Activated CD4-positive, alpha-beta T cell treated with anti-CD3 and anti-CD28 coated beads for 4 hours (primary cell): ENCODE measurements at regions not wholly inside any gene's neighbourhood (a gene's known extent, or its start where the extent isn't known, plus 50 kb on each side); places are given as distances from the start of the nearest gene placed in this dataset.

Experiments
- DNase-seq, 2 donors: peaks; one replicate each; pipeline ENCODE4 v3.0.0-alpha.2; 2020

GRCh38 chr4:130092187-130093015, 996.4 kb downstream of the C4orf33 start:
- DNase-seq: no peak

GRCh38 chr4:130099105-130099504, 1003.2 kb downstream of the C4orf33 start:
- DNase-seq: no peak

- DNase-seq: no peak
Measured at GRCh38 chr4:130110189-130110588, 1014.2 kb downstream of the C4orf33 start.

- no peak for DNase-seq
Measured at GRCh38 chr4:130110770-130111169, 1014.8 kb downstream of the C4orf33 start.

- no peak for DNase-seq
Measured at GRCh38 chr4:130124066-130124465, 1028.1 kb downstream of the C4orf33 start.

- DNase-seq: no peak
Measured at GRCh38 chr4:130125467-130125866, 1029.5 kb downstream of the C4orf33 start.

- no peak for DNase-seq
Measured at GRCh38 chr4:130127297-130127696, 1031.3 kb downstream of the C4orf33 start.

- no peak for DNase-seq
Measured at GRCh38 chr4:130131536-130131935, 1035.6 kb downstream of the C4orf33 start.

GRCh38 chr4:130141651-130142050, 1045.7 kb downstream of the C4orf33 start:
- no peak for DNase-seq

- no peak for DNase-seq
Measured at GRCh38 chr4:130143656-130144055, 1047.7 kb downstream of the C4orf33 start.

- no peak for DNase-seq
Measured at GRCh38 chr4:130146773-130147172, 1050.8 kb downstream of the C4orf33 start.

- no peak for DNase-seq
Measured at GRCh38 chr4:130147641-130148040, 1051.7 kb downstream of the C4orf33 start.

GRCh38 chr4:130154901-130155300, 1058.9 kb downstream of the C4orf33 start:
- DNase-seq: no peak

- DNase-seq: no peak
Measured at GRCh38 chr4:130163701-130164100, 1067.7 kb downstream of the C4orf33 start.

GRCh38 chr4:130165381-130165780, 1069.4 kb downstream of the C4orf33 start:
- DNase-seq: no peak

GRCh38 chr4:130172156-130172555, 1076.2 kb downstream of the C4orf33 start:
- no peak for DNase-seq

GRCh38 chr4:130178106-130178505, 1082.2 kb downstream of the C4orf33 start:
- no peak for DNase-seq

GRCh38 chr4:130183096-130183495, 1087.1 kb downstream of the C4orf33 start:
- DNase-seq: no peak

- DNase-seq: no peak
Measured at GRCh38 chr4:130183766-130184165, 1087.8 kb downstream of the C4orf33 start.

- DNase-seq: no peak
Measured at GRCh38 chr4:130185123-130185522, 1089.2 kb downstream of the C4orf33 start.

GRCh38 chr4:130186931-130187330, 1091.0 kb downstream of the C4orf33 start:
- DNase-seq: no peak

GRCh38 chr4:130187587-130187986, 1091.6 kb downstream of the C4orf33 start:
- DNase-seq: no peak

GRCh38 chr4:130192787-130193186, 1096.8 kb downstream of the C4orf33 start:
- no peak for DNase-seq

GRCh38 chr4:130197946-130198345, 1102.0 kb downstream of the C4orf33 start:
- no peak for DNase-seq

GRCh38 chr4:130203571-130203970, 1107.6 kb downstream of the C4orf33 start:
- no peak for DNase-seq
